CD14-positive monocyte (primary cell): ENCODE measurements at regions not wholly inside any gene's neighbourhood (a gene's known extent, or its start where the extent isn't known, plus 50 kb on each side); places are given as distances from the start of the nearest gene placed in this dataset.

ENCODE experiments used
- DNase-seq, 3 donors: peaks; one replicate each; pipeline ENCODE4 v3.0.0-alpha.2; 2011 to 2022
- H2AFZ ChIP-seq: 2 replicates; pipeline ENCODE4 v1.6.0; 2012; ENCODE audit warnings: mild to moderate bottlenecking, low read depth, low read length, inconsistent platforms; ENCODE audit not compliant: insufficient read depth, poor library complexity, severe bottlenecking
- H3K27ac ChIP-seq, 2 donors: 1 replicate in 1 of 2; 2 replicates in 1 of 2; pipeline ENCODE4 v1.5.1; 2012 to 2013; ENCODE audit warnings: low read length in 2 of 2, control low read depth in 1 of 2, inconsistent platforms in 1 of 2, low read depth in 1 of 2, mild to moderate bottlenecking in 1 of 2
- H3K27me3 ChIP-seq, 2 donors: one replicate each; pipeline versions ENCODE4 v1.6.0 to v1.6.1; 2011 to 2013; ENCODE audit warnings: low read length in 2 of 2; ENCODE audit not compliant: control insufficient read depth in 2 of 2, insufficient read depth in 2 of 2
- H3K36me3 ChIP-seq, 2 donors: replicated peaks in 1 of 2; 1 replicate in 1 of 2; 2 replicates in 1 of 2; pipeline versions ENCODE4 v1.5.1 to v1.6.1; 2012 to 2013; ENCODE audit warnings: low read length in 2 of 2, control low read depth in 1 of 2, inconsistent platforms in 1 of 2, mild to moderate bottlenecking in 1 of 2; ENCODE audit not compliant: insufficient read depth in 2 of 2, control insufficient read depth in 1 of 2
- H3K4me1 ChIP-seq, 2 donors: 1 replicate in 1 of 2; 2 replicates in 1 of 2; pipeline versions ENCODE4 v1.5.1 to v1.6.1; 2012 to 2013; ENCODE audit warnings: low read length in 2 of 2, control low read depth in 1 of 2, inconsistent platforms in 1 of 2, mild to moderate bottlenecking in 1 of 2, moderate library complexity in 1 of 2; ENCODE audit not compliant: insufficient read depth in 2 of 2, control insufficient read depth in 1 of 2
- H3K4me2 ChIP-seq: replicated peaks from 2 replicates; pipeline ENCODE3; 2012; ENCODE audit warnings: low read length, moderate library complexity, mild to moderate bottlenecking; ENCODE audit not compliant: poor library complexity, severe bottlenecking; ENCODE audit errors: extremely low read depth
- H3K4me3 ChIP-seq, 3 experiments: fragments of 200-600 bp in 1 of 3; sonication (generic) in 1 of 3; replicated peaks in 1 of 3; 1 replicate in 2 of 3; 2 replicates in 1 of 3; pipeline ENCODE4 v1.5.1; 2011 to 2013; ENCODE audit warnings: low read length in 3 of 3, mild to moderate bottlenecking in 3 of 3, control low read depth in 2 of 3, low read depth in 2 of 3, inconsistent platforms in 1 of 3, moderate library complexity in 1 of 3
- H3K79me2 ChIP-seq: 2 replicates; pipeline ENCODE4 v1.6.0; 2012; ENCODE audit warnings: mild to moderate bottlenecking, control low read depth, inconsistent platforms, low read length, moderate library complexity; ENCODE audit not compliant: insufficient read depth
- H3K9ac ChIP-seq: 2 replicates; pipeline ENCODE4 v1.6.0; 2017; ENCODE audit warnings: low read length, mild to moderate bottlenecking; ENCODE audit not compliant: insufficient read depth, poor library complexity, severe bottlenecking
- H3K9me3 ChIP-seq, 2 donors: replicated peaks in 1 of 2; 1 replicate in 1 of 2; 2 replicates in 1 of 2; pipeline versions ENCODE4 v1.5.1 to v1.6.1; 2012 to 2013; ENCODE audit warnings: low read length in 2 of 2, control low read depth in 1 of 2; ENCODE audit not compliant: control insufficient read depth in 1 of 2, insufficient read depth in 1 of 2
- H4K20me1 ChIP-seq: 2 replicates; pipeline ENCODE4 v1.6.0; 2012; ENCODE audit warnings: mild to moderate bottlenecking, low read length, control low read depth, moderate library complexity; ENCODE audit not compliant: insufficient read depth
- H3K27ac Mint-ChIP-seq, 7 donors: one replicate each; pipeline ENCODE4 v1.8.0; 2020; ENCODE audit warnings: mild to moderate bottlenecking in 7 of 7, mixed read lengths in 7 of 7, moderate library complexity in 6 of 7, inconsistent platforms in 2 of 7
- H3K27me3 Mint-ChIP-seq, 3 donors: one replicate each; pipeline ENCODE4 v1.8.0; 2021 to 2022; ENCODE audit warnings: low read depth in 3 of 3, mild to moderate bottlenecking in 3 of 3, mixed read lengths in 3 of 3, moderate library complexity in 3 of 3, inconsistent platforms in 1 of 3
- H3K36me3 Mint-ChIP-seq, 2 donors: one replicate each; pipeline ENCODE4 v1.8.0; 2020; ENCODE audit warnings: mixed read lengths in 2 of 2, inconsistent platforms in 1 of 2, mild to moderate bottlenecking in 1 of 2
- H3K4me1 Mint-ChIP-seq: one replicate; pipeline ENCODE4 v1.8.0; 2020; ENCODE audit warnings: mild to moderate bottlenecking, mixed read lengths
- H3K4me3 Mint-ChIP-seq, 2 donors: one replicate each; pipeline ENCODE4 v1.8.0; 2020; ENCODE audit warnings: mild to moderate bottlenecking in 2 of 2, mixed read lengths in 2 of 2, moderate library complexity in 1 of 2
- H3K9me3 Mint-ChIP-seq, 7 donors: one replicate each; pipeline ENCODE4 v1.8.0; 2020 to 2022; ENCODE audit warnings: mixed read lengths in 7 of 7, mild to moderate bottlenecking in 6 of 7, moderate library complexity in 6 of 7, inconsistent platforms in 2 of 7
- WGBS: methylation state at CpG from one replicate; pipeline ENCODE4 v1.1.5; 2013; ENCODE audit warnings: missing lambda C conversion rate; ENCODE audit not compliant: insufficient coverage; 5-methylcytosine and 5-hydroxymethylcytosine counted together
- intact Hi-C, 2 donors: fragments of 100-400 bp; cut with micrococcal nuclease; formaldehyde crosslinking; loops; one replicate each; pipeline versions ENCODE4 v1.15.0 to v1.15.1; 2023
- TF ChIP-seq, protein P1 (sequence below): fragments of 200-600 bp; IDR thresholded peaks from one replicate; pipeline ENCODE4 v1.8.0; 2022; ENCODE audit warnings: antibody characterized with exemption, mild to moderate bottlenecking

DNA sequence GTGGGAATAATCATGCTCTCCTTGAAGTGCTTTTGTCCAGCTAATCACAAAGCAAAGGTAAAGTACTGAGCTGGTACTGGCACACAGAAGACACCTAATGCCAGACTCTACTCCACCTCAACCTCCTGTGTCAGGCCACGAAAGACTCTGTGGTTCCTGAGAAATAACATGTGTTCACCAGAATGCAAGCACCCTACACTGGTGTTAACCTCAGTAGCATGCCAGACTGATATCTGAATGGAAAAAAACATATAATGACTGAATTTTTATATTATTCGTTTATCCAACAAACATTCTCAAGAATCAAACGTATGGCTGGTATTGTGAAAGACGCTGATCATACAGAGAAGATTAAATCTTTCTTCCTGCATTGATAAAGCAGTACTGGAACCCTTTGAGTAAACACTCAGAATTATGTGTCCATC lies 97.1 kb upstream of the IFNE start:
- H3K9me3 ChIP-seq = no peaks in the 10 kb centered on the region
- no peaks in the 10 kb centered on the region for H3K4me1 ChIP-seq
- no peaks in the 10 kb centered on the region for H3K36me3 ChIP-seq
- no peak overlapping the region for H2AFZ ChIP-seq
- Mint-ChIP-seq H3K9me3 (peaks cover 0 to 2% (median 0%) of the 10 kb centered on the region in 7 donors), H3K27me3 (peaks cover 0 to 2% (median 1%) of the 10 kb centered on the region in 3 donors), H3K36me3 (no peaks in the 10 kb centered on the region), H3K4me3 (no peak overlapping the region), H3K4me1 (peaks cover 9% of the 10 kb centered on the region), H3K27ac (no peak overlapping the region)
- H3K27ac ChIP-seq = no peak overlapping the region
- H3K4me3 ChIP-seq = no peak overlapping the region
- no peak overlapping the region for H3K4me2 ChIP-seq
- no peaks in the 10 kb centered on the region for H3K27me3 ChIP-seq
- intact Hi-C loops = no loop called here
- TF ChIP-seq, protein P1, sequence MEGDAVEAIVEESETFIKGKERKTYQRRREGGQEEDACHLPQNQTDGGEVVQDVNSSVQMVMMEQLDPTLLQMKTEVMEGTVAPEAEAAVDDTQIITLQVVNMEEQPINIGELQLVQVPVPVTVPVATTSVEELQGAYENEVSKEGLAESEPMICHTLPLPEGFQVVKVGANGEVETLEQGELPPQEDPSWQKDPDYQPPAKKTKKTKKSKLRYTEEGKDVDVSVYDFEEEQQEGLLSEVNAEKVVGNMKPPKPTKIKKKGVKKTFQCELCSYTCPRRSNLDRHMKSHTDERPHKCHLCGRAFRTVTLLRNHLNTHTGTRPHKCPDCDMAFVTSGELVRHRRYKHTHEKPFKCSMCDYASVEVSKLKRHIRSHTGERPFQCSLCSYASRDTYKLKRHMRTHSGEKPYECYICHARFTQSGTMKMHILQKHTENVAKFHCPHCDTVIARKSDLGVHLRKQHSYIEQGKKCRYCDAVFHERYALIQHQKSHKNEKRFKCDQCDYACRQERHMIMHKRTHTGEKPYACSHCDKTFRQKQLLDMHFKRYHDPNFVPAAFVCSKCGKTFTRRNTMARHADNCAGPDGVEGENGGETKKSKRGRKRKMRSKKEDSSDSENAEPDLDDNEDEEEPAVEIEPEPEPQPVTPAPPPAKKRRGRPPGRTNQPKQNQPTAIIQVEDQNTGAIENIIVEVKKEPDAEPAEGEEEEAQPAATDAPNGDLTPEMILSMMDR = no peak
- WGBS = 83% methylated on average over 1 of the region's 4 CpGs
- no peak for DNase-seq
- no peaks in the 10 kb centered on the region for H4K20me1 ChIP-seq
- no peak overlapping the region for H3K9ac ChIP-seq
- no peaks in the 10 kb centered on the region for H3K79me2 ChIP-seq

- intact Hi-C loops = no loop called here
- Histone ChIP-seq H4K20me1 (no peaks in the 10 kb centered on the region), H3K4me1 (no peaks in the 10 kb centered on the region), H2AFZ (no peak overlapping the region), H3K4me2 (no peak overlapping the region), H3K9ac (no peak overlapping the region), H3K79me2 (no peaks in the 10 kb centered on the region), H3K9me3 (no peaks in the 10 kb centered on the region), H3K27ac (no peak overlapping the region), H3K36me3 (no peaks in the 10 kb centered on the region), H3K4me3 (no peak overlapping the region), H3K27me3 (no peaks in the 10 kb centered on the region)
- H3K27me3 Mint-ChIP-seq = peaks cover 1 to 3% (median 2%) of the 10 kb centered on the region in 3 donors
- TF ChIP-seq, protein P1 = no peak
- H3K36me3 Mint-ChIP-seq = no peaks in the 10 kb centered on the region
- no CpG with 5 or more reads among the region's 1 CpG for WGBS
- no peak overlapping the region for H3K27ac Mint-ChIP-seq
- peaks cover 0 to 2% (median 0%) of the 10 kb centered on the region in 7 donors for H3K9me3 Mint-ChIP-seq
- H3K4me1 Mint-ChIP-seq = peaks cover 9% of the 10 kb centered on the region
- no peak for DNase-seq
- no peak overlapping the region for H3K4me3 Mint-ChIP-seq
These were observed 97.6 kb upstream of the IFNE start for GRCh38 chr9:21579743-21580142.
